Keratinocyte (primary cell): ENCODE measurements at regions not wholly inside any gene's neighbourhood (a gene's known extent, or its start where the extent isn't known, plus 50 kb on each side); places are given as distances from the start of the nearest gene placed in this dataset.

Experiments used
- DNase-seq: peaks from one replicate; pipeline ENCODE4 v3.0.0-alpha.2; 2011; ENCODE audit warnings: low read depth, missing footprints, low spot score
- FAIRE-seq: peaks from 2 replicates; lab custom pipeline; 2011; peaks lifted over from hg19 to GRCh38; lab: Jason Lieb, UNC
- H2AFZ ChIP-seq: 2 replicates; pipeline ENCODE4 v1.6.0; 2012; ENCODE audit warnings: low read length, control low read depth, inconsistent platforms; ENCODE audit not compliant: control insufficient read depth
- H3K27ac ChIP-seq: 2 replicates; pipeline ENCODE4 v1.5.1; 2011; ENCODE audit warnings: low read length; ENCODE audit not compliant: control insufficient read depth, insufficient read depth
- H3K27me3 ChIP-seq: 3 replicates; pipeline ENCODE4 v1.6.0; 2011; ENCODE audit warnings: low read length; ENCODE audit not compliant: control insufficient read depth, insufficient read depth; ENCODE audit errors: extremely low read depth
- H3K36me3 ChIP-seq, 2 experiments: 2 replicates in 1 of 2; 3 replicates in 1 of 2; pipeline ENCODE4 v1.5.1; 2011; ENCODE audit warnings: low read length in 2 of 2, mild to moderate bottlenecking in 1 of 2; ENCODE audit not compliant: control insufficient read depth in 2 of 2, insufficient read depth in 2 of 2; ENCODE audit errors: extremely low read depth in 1 of 2
- H3K4me1 ChIP-seq: 3 replicates; pipeline ENCODE4 v1.5.1; 2011; ENCODE audit warnings: low read length; ENCODE audit not compliant: control insufficient read depth, insufficient read depth; ENCODE audit errors: extremely low read depth
- H3K4me2 ChIP-seq: 3 replicates; pipeline ENCODE4 v1.6.0; 2011; ENCODE audit warnings: low read depth, low read length; ENCODE audit not compliant: control insufficient read depth, insufficient read depth; ENCODE audit errors: extremely low read depth
- H3K4me3 ChIP-seq, 3 experiments: fragments of 200-600 bp in 1 of 3; sonication (generic) in 1 of 3; 2 replicates in 2 of 3; 3 replicates in 1 of 3; pipeline ENCODE4 v1.5.1; 2011 to 2016; ENCODE audit warnings: low read length in 3 of 3, mild to moderate bottlenecking in 3 of 3, control low read depth in 2 of 3, inconsistent platforms in 1 of 3, low read depth in 1 of 3, mixed read lengths in 1 of 3, mixed run types in 1 of 3, moderate library complexity in 1 of 3; ENCODE audit not compliant: control insufficient read depth in 2 of 3, insufficient read depth in 2 of 3; ENCODE audit errors: extremely low read depth in 1 of 3
- H3K79me2 ChIP-seq: 2 replicates; pipeline ENCODE4 v1.6.0; 2012; ENCODE audit warnings: low read length; ENCODE audit not compliant: control insufficient read depth, insufficient read depth
- H3K9ac ChIP-seq: 3 replicates; pipeline ENCODE4 v1.6.0; 2011; ENCODE audit warnings: low read length; ENCODE audit not compliant: control insufficient read depth, insufficient read depth; ENCODE audit errors: extremely low read depth
- H3K9me1 ChIP-seq: 3 replicates; pipeline ENCODE4 v1.6.0; 2011; ENCODE audit warnings: low read length; ENCODE audit not compliant: control insufficient read depth, insufficient read depth; ENCODE audit errors: extremely low read depth
- H3K9me3 ChIP-seq: 2 replicates; pipeline ENCODE4 v1.5.1; 2012; ENCODE audit warnings: low read depth, low read length; ENCODE audit not compliant: control insufficient read depth
- H4K20me1 ChIP-seq: 3 replicates; pipeline ENCODE4 v1.6.0; 2011; ENCODE audit warnings: low read length; ENCODE audit not compliant: control insufficient read depth, insufficient read depth; ENCODE audit errors: extremely low read depth
- CTCF ChIP-seq, 3 experiments: IDR thresholded peaks in 1 of 3; conservative IDR thresholded peaks in 1 of 3; optimal IDR thresholded peaks in 1 of 3; 2 replicates in 2 of 3; 3 replicates in 1 of 3; pipeline versions ENCODE3 to v1.5.1; 2011; ENCODE audit warnings: low read length in 3 of 3, mild to moderate bottlenecking in 3 of 3, moderate library complexity in 2 of 3, control low read depth in 1 of 3, inconsistent platforms in 1 of 3; ENCODE audit not compliant: insufficient read depth in 2 of 3; ENCODE audit errors: extremely low read depth in 1 of 3
- EZH2 ChIP-seq: IDR thresholded peaks from one replicate; pipeline ENCODE4 v1.6.1; 2012; ENCODE audit warnings: inconsistent platforms, mild to moderate bottlenecking, low read length, moderate library complexity
- dilution Hi-C: fragments of 300-500 bp; cut with MboI; formaldehyde crosslinking; loops from one replicate; pipeline ENCODE4 v1.7.0; 2020; ENCODE audit warnings: low sequenced_read_pairs; ENCODE audit not compliant: extremely low pct_ligation_motif_present

- Histone ChIP-seq H3K4me2 (peak overlapping the region; percentile 68), H3K9ac (no peak overlapping the region)
- FAIRE-seq, result no peak
Measured at GRCh38 chr13:94968757-94969086, 256.4 kb upstream of the SOX21 start.

GRCh38 chr13:94968040-94968756 lies 255.9 kb upstream of the SOX21 start:
- no peaks in the 10 kb centered on the region for H3K4me1 ChIP-seq
- no peak overlapping the region for H3K27ac ChIP-seq
- no peak for DNase-seq
- H3K4me2 ChIP-seq, result peak overlapping the region; percentile 68
- no peak for FAIRE-seq
- H3K4me3 ChIP-seq, result peak overlapping the region in 1 of 3 experiments; percentile 50
- H3K9me1 ChIP-seq, result no peaks in the 10 kb centered on the region
- H4K20me1 ChIP-seq, result no peaks in the 10 kb centered on the region
- no peaks in the 10 kb centered on the region for H3K36me3 ChIP-seq
- dilution Hi-C loops, result no loop called here
- H2AFZ ChIP-seq, result peak overlapping the region; percentile 32
- H3K79me2 ChIP-seq, result no peaks in the 10 kb centered on the region
- no peak overlapping the region for H3K9ac ChIP-seq
- no peaks in the 10 kb centered on the region for H3K9me3 ChIP-seq
- TF ChIP-seq CTCF (optimal IDR thresholded peaks at IDR 0.05 in 1 of 3, IDR thresholded peaks at IDR 0.05 in 1 of 3, conservative IDR thresholded peaks at IDR 0.05 in 1 of 3; ENCODE audit: extremely low read depth in 1 of 3, insufficient read depth in 2 of 3, low read length in 3 of 3) (peak in 1 of 3 experiments; percentile 15), EZH2 (no peak)
- peaks cover 35% of the 10 kb centered on the region for H3K27me3 ChIP-seq

More at GRCh38 chr13:94968757-94969086, 256.4 kb upstream of the SOX21 start:
- H3K9me1 ChIP-seq, result no peaks in the 10 kb centered on the region
- H3K27ac ChIP-seq, result no peak overlapping the region
- peak overlapping the region; percentile 32 for H2AFZ ChIP-seq
- H3K4me3 ChIP-seq, result peak overlapping the region in 1 of 3 experiments; percentile 50
- dilution Hi-C loops, result no loop called here
- TF ChIP-seq EZH2 (peak; percentile 76), CTCF (optimal IDR thresholded peaks at IDR 0.05 in 1 of 3, IDR thresholded peaks at IDR 0.05 in 1 of 3, conservative IDR thresholded peaks at IDR 0.05 in 1 of 3; ENCODE audit: extremely low read depth in 1 of 3, insufficient read depth in 2 of 3, low read length in 3 of 3) (no peak)
- H3K9me3 ChIP-seq, result no peaks in the 10 kb centered on the region
- H3K36me3 ChIP-seq, result no peaks in the 10 kb centered on the region
- H3K4me1 ChIP-seq, result no peaks in the 10 kb centered on the region
- H4K20me1 ChIP-seq, result no peaks in the 10 kb centered on the region
- no peak for DNase-seq
- peaks cover 35% of the 10 kb centered on the region for H3K27me3 ChIP-seq
- no peaks in the 10 kb centered on the region for H3K79me2 ChIP-seq
